ENCODE measurements at regions not wholly inside any gene's neighbourhood (a gene's known extent, or its start where the extent isn't known, plus 50 kb on each side); places are given as distances from the start of the nearest gene placed in this dataset.
"Not testable (repeated sequence)": the region's sequence is repeated elsewhere in the genome, so short reads cannot be mapped to it uniquely, and the experiment has no call there.

GRCh38 chr5:99640646-99641045, 711.8 kb upstream of the CHD1 start:
- H3K4me1 Mint-ChIP-seq: no peaks in the 10 kb centered on the region
- DNase-seq: no peak
- H3K27me3 Mint-ChIP-seq: no peaks in the 10 kb centered on the region
- H3K36me3 Mint-ChIP-seq: no peaks in the 10 kb centered on the region
- no peak overlapping the region for H3K27ac Mint-ChIP-seq
- no peak overlapping the region for H3K4me3 Mint-ChIP-seq
- H3K9me3 Mint-ChIP-seq: peaks cover 2% of the 10 kb centered on the region

DNA sequence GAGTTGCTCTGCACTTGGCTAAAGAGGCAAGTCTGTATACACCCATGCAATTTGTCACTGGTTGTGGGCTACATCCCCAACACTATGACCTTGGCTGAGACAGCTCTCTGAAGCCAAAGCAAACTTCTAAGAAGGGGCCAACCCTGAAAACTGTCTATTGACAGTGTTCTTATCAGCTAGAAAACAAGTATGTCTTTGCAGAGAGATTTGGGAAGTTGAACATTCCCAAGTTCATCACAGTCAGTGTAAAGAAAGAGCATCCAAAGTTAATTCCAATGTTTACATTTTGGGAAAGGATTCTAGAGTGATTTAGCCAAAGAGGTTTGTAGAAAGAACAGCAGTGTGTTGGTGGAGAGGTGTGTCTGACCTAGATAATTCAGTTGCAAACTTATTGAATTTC, 711.1 kb upstream of the CHD1 start:
- H3K27me3 Mint-ChIP-seq: no peaks in the 10 kb centered on the region
- H3K27ac Mint-ChIP-seq: no peak overlapping the region
- no peaks in the 10 kb centered on the region for H3K4me1 Mint-ChIP-seq
- no peak for DNase-seq
- no peaks in the 10 kb centered on the region for H3K36me3 Mint-ChIP-seq
- H3K9me3 Mint-ChIP-seq: peaks cover 2% of the 10 kb centered on the region
- H3K4me3 Mint-ChIP-seq: no peak overlapping the region

DNA sequence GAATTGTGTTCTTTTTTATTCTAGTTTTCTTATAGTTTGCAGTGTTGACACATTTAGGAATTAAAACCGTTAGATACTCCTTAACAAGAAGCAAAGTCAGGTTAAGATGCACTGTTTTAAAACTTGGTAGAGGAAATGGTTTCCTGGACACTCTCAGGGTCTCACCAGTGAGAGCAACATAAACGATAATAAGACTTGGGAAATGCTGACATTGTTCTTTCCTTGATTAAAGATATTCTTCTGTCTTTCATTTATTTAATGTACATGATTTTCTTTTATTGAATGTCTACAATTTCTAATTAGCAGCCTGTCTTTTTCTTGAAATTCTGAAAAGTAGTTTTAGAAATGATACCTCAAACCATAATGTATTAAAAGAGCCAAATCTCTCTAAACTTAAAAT, 707.9 kb upstream of the CHD1 start:
- Mint-ChIP-seq H3K36me3 (no peaks in the 10 kb centered on the region), H3K27ac (no peak overlapping the region), H3K4me3 (no peak overlapping the region), H3K9me3 (no peaks in the 10 kb centered on the region), H3K27me3 (no peaks in the 10 kb centered on the region), H3K4me1 (no peaks in the 10 kb centered on the region)
- DNase-seq: no peak

DNA sequence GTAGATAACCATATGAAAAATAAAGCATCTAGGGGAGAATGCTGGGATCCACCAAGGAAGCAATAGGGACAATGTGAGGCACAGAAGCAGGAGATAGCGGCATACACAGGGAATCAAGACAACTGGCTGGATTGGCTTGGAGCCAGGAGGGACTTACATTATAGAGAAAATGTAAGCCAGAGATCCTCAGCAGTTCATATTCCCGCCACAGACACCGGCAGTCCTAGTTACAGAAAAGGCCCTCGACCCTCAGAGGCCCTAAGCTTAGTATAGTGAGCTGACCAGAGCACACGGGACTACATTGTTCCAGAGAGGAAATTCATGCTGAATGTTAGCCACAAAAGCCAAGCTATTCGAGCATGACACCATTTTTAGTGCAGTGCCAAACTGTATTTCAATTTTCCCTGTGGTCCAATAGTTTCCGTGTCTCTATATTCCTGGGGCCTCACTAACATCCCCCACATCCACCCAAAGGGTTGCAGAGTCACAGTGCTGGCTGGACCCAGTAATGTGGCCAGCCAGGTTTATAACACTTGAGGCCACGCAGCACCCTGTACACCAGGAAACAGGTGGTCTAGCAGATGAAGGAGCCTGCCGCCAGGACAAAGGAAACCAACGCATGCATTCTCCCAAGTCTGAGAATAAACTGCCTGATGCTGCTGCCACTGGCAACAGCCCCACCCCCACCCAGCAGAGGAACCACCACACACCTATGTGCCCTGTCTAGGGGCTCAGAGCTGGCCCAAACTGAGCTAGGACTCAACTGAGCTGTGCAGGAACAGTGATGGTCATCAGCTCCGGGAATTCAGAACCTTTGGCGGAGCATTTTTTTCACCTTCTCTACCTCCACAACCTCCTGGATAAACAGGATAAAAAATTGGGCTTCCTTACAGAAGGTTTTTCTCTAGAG, 693.2 kb upstream of the CHD1 start:
- Mint-ChIP-seq H3K4me1 (no peaks in the 10 kb centered on the region), H3K36me3 (no peaks in the 10 kb centered on the region), H3K9me3 (peaks cover 4% of the 10 kb centered on the region), H3K4me3 (no peak overlapping the region), H3K27me3 (no peaks in the 10 kb centered on the region), H3K27ac (no peak overlapping the region)
- no peak for DNase-seq

DNA sequence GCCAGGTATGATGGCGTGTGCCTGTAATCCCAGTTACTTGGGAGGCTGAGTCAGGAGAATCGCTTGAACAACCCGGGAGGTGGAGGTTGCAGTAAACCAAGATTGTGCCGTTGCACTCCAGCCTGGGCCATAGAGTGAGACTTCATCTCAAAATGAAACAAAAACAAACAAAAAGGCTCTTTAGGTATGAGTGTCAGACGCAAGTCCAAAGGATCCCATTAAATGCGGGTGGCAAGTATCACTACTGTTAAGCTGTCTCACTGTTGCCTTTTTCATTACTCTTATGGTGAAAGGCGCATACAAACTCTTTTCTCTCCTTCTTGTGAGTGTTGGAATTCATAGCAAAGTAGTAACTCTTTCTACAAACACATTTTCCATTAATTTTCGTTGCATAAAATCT, 688.5 kb upstream of the CHD1 start:
- Mint-ChIP-seq H3K27ac (no peak overlapping the region), H3K9me3 (peaks cover 2% of the 10 kb centered on the region), H3K4me1 (no peaks in the 10 kb centered on the region), H3K27me3 (no peaks in the 10 kb centered on the region), H3K36me3 (no peaks in the 10 kb centered on the region), H3K4me3 (no peak overlapping the region)
- DNase-seq: no peak

DNA sequence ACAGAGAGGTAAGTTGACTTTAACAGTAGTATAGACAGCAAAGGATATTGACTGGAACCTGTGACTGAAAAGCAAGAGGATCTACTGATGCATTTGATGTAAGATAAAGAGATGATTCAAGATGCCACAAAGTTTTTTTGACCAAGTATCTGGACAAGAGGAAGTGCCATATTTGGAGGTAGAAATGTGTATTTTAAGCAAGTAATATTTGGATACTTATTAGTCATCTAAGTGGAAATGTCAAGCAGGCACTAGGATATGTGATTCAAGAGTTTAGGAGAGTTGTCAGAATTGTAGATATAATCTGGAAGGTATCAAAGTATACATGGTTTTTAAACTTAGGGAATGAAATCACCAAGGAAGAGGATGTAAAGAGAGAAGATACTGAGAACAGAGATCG, 686.1 kb upstream of the CHD1 start:
- Mint-ChIP-seq H3K4me1 (no peaks in the 10 kb centered on the region), H3K4me3 (no peak overlapping the region), H3K9me3 (peaks cover 2% of the 10 kb centered on the region), H3K27ac (no peak overlapping the region), H3K27me3 (no peaks in the 10 kb centered on the region), H3K36me3 (no peaks in the 10 kb centered on the region)
- DNase-seq: no peak

DNA sequence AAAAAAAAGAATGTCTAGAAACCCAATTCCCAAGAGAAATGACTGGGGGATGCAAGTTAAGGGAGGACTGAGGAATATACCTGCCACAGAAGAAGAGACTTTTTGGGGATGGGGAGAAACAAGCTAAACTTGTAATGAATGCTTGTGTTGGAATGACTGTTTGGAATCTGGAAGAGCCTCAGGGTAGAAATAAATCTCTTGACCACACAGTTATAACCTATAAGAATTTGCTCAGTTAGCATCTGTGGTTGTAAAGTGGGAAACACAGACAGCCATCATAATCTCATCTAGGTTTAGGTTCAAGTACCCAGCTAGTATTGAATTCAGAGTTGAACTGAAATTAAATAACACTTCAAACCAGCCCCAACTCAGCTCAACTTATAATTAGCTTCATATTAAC, 678.3 kb upstream of the CHD1 start:
- H3K27me3 Mint-ChIP-seq: no peaks in the 10 kb centered on the region
- H3K4me1 Mint-ChIP-seq: no peaks in the 10 kb centered on the region
- no peak overlapping the region for H3K27ac Mint-ChIP-seq
- H3K36me3 Mint-ChIP-seq: no peaks in the 10 kb centered on the region
- no peak for DNase-seq
- H3K9me3 Mint-ChIP-seq: no peaks in the 10 kb centered on the region
- no peak overlapping the region for H3K4me3 Mint-ChIP-seq

- no peaks in the 10 kb centered on the region for H3K9me3 Mint-ChIP-seq
- no peak overlapping the region for H3K4me3 Mint-ChIP-seq
- H3K4me1 Mint-ChIP-seq: no peaks in the 10 kb centered on the region
- no peak for DNase-seq
- no peak overlapping the region for H3K27ac Mint-ChIP-seq
- no peaks in the 10 kb centered on the region for H3K36me3 Mint-ChIP-seq
- H3K27me3 Mint-ChIP-seq: no peaks in the 10 kb centered on the region
Measured at GRCh38 chr5:99605904-99606303, 677.1 kb upstream of the CHD1 start.

GRCh38 chr5:99600952-99601351, 672.1 kb upstream of the CHD1 start:
- no peaks in the 10 kb centered on the region for H3K4me1 Mint-ChIP-seq
- no peak for DNase-seq
- H3K4me3 Mint-ChIP-seq: no peak overlapping the region
- no peaks in the 10 kb centered on the region for H3K27me3 Mint-ChIP-seq
- H3K36me3 Mint-ChIP-seq: no peaks in the 10 kb centered on the region
- H3K27ac Mint-ChIP-seq: no peak overlapping the region
- no peaks in the 10 kb centered on the region for H3K9me3 Mint-ChIP-seq

- Mint-ChIP-seq H3K36me3 (no peaks in the 10 kb centered on the region), H3K4me3 (no peak overlapping the region), H3K4me1 (no peaks in the 10 kb centered on the region), H3K27ac (no peak overlapping the region), H3K9me3 (peaks cover 2% of the 10 kb centered on the region), H3K27me3 (no peaks in the 10 kb centered on the region)
- DNase-seq: no peak
Measured at GRCh38 chr5:99590806-99591205, 662.0 kb upstream of the CHD1 start.

DNA sequence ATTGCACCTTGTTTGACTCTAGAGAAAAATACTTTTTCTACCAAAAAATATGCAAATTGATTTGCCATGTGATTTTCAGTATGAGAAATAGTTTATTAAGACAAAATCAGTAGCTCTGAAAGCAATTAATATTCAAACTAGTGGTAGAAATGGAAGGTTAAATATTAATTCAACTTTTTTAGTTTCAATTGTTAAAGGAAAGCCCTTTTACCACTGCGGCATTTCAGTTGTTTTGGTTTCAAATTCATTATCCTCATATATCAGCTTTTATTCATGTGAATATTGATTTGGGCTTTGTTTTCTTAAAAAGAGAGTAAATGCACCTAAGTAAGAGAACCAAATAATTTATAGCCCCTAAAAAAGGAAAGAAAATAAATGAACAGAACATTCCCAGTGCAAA, 660.6 kb upstream of the CHD1 start:
- Mint-ChIP-seq H3K4me1 (no peaks in the 10 kb centered on the region), H3K27me3 (no peaks in the 10 kb centered on the region), H3K9me3 (peaks cover 2% of the 10 kb centered on the region), H3K27ac (no peak overlapping the region), H3K36me3 (no peaks in the 10 kb centered on the region), H3K4me3 (no peak overlapping the region)
- DNase-seq: no peak

- no peaks in the 10 kb centered on the region for H3K9me3 Mint-ChIP-seq
- H3K36me3 Mint-ChIP-seq: no peaks in the 10 kb centered on the region
- H3K4me3 Mint-ChIP-seq: no peak overlapping the region
- no peak for DNase-seq
- no peak overlapping the region for H3K27ac Mint-ChIP-seq
- no peaks in the 10 kb centered on the region for H3K27me3 Mint-ChIP-seq
- H3K4me1 Mint-ChIP-seq: no peaks in the 10 kb centered on the region
Measured at GRCh38 chr5:99587983-99588382, 659.2 kb upstream of the CHD1 start.

GRCh38 chr5:99586878-99587277, 658.1 kb upstream of the CHD1 start:
- Mint-ChIP-seq H3K36me3 (no peaks in the 10 kb centered on the region), H3K4me3 (no peak overlapping the region), H3K4me1 (no peaks in the 10 kb centered on the region), H3K9me3 (no peaks in the 10 kb centered on the region), H3K27ac (no peak overlapping the region), H3K27me3 (no peaks in the 10 kb centered on the region)
- DNase-seq: no peak

DNA sequence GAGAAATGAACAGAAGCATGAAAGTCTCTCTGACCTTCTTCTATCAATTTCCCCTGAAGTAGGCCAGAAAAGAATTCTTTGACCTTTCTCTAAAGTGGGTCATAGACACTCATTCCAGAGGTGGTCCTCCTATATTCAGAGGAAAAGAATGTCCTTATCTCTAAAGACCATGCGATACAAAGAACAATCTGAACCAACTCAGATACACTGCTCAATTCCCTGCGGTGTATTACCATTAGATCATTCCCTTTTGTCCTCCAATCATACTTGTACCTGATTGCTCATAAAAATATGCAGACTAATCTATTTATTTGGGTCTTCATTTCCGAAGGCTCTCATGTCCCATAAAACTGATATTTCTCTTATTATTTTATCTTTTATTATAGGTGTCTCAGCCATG, 652.4 kb upstream of the CHD1 start:
- DNase-seq, H3K9me3 Mint-ChIP-seq, H3K27me3 Mint-ChIP-seq, H3K4me3 Mint-ChIP-seq, H3K27ac Mint-ChIP-seq, H3K4me1 Mint-ChIP-seq, H3K36me3 Mint-ChIP-seq: not testable (repeated sequence)

DNA sequence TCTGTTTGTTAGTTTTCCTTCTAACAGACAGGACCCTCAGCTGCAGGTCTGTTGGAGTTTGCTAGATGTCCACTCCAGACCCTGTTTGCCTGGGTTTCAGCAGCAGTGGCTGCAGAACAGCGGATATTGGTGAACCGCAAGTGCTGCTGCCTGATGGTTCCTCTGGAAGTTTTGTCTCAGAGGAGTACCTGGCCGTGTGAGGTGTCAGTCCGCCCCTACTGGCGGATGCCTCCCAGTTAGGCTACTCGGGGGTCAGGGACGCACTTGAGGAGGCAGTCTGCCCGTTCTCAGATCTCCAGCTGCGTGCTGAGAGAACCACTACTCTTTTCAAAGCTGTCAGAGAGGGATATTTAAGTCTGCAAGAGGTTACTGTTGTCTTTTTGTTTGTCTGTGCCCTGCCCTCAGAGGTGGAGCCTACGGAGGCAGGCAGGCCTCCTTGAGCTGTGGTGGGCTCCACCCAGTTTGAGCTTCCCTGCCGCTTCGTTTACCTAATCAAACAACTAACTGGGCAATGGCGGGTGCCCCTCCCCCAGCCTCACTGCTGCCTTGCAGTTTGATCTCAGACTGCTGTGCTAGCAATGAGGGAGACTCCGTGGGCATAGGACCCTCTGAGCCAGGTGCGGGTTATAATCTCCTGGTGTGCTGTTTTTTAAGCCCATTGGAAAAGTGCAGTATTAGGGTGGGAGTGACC, 634.3 kb upstream of the CHD1 start:
- not testable (repeated sequence) for H3K9me3 Mint-ChIP-seq, H3K27me3 Mint-ChIP-seq, H3K27ac Mint-ChIP-seq, H3K4me1 Mint-ChIP-seq, H3K4me3 Mint-ChIP-seq, H3K36me3 Mint-ChIP-seq, DNase-seq

- Mint-ChIP-seq H3K36me3 (no peaks in the 10 kb centered on the region), H3K4me1 (no peaks in the 10 kb centered on the region), H3K9me3 (no peaks in the 10 kb centered on the region), H3K27ac (no peak overlapping the region), H3K27me3 (no peaks in the 10 kb centered on the region), H3K4me3 (no peak overlapping the region)
- DNase-seq: no peak
Measured at GRCh38 chr5:99553211-99553810, 624.5 kb upstream of the CHD1 start.

Data from activated naive CD8-positive, alpha-beta T cell treated with anti-CD3 and anti-CD28 coated beads for 36 hours (primary cell).